ENCODE measurements at regions not wholly inside any gene's neighbourhood (a gene's known extent, or its start where the extent isn't known, plus 50 kb on each side); places are given as distances from the start of the nearest gene placed in this dataset.
A peak's percentile ranks its signal among the peaks of the same experiment; 100 is the strongest.
"Not testable (repeated sequence)": the region's sequence is repeated elsewhere in the genome, so short reads cannot be mapped to it uniquely, and the experiment has no call there.

GRCh38 chrX:129071390-129071789, 451.9 kb downstream of the SMARCA1 start:
- no peak for DNase-seq

- no peak for DNase-seq
Observed at GRCh38 chrX:129065895-129066294, 457.4 kb downstream of the SMARCA1 start.

GRCh38 chrX:129058405-129058804, 464.9 kb downstream of the SMARCA1 start:
- no peak for DNase-seq

GRCh38 chrX:129043138-129043537, 480.2 kb downstream of the SMARCA1 start:
- DNase-seq, result no peak

GRCh38 chrX:129041319-129041718, 482.0 kb downstream of the SMARCA1 start:
- DNase-seq, result no peak

- no peak for DNase-seq
Observed at GRCh38 chrX:129040124-129040523, 483.2 kb downstream of the SMARCA1 start.

- DNase-seq, result no peak
Observed at GRCh38 chrX:129039176-129039575, 484.1 kb downstream of the SMARCA1 start.

- no peak for DNase-seq
Observed at GRCh38 chrX:129037389-129037788, 485.9 kb downstream of the SMARCA1 start.

GRCh38 chrX:129035180-129035579, 488.1 kb downstream of the SMARCA1 start:
- DNase-seq, result no peak

GRCh38 chrX:129034196-129034595, 489.1 kb downstream of the SMARCA1 start:
- no peak for DNase-seq

- DNase-seq, result no peak
Observed at GRCh38 chrX:129026202-129026601, 497.1 kb downstream of the SMARCA1 start.

- no peak for DNase-seq
Observed at GRCh38 chrX:129025376-129025775, 497.9 kb downstream of the SMARCA1 start.

GRCh38 chrX:129019412-129019811, 503.9 kb downstream of the SMARCA1 start:
- DNase-seq, result no peak

- DNase-seq, result no peak
Observed at GRCh38 chrX:129015381-129015780, 507.9 kb downstream of the SMARCA1 start.

GRCh38 chrX:129013574-129013973, 509.7 kb downstream of the SMARCA1 start:
- DNase-seq, result no peak

GRCh38 chrX:129007631-129008030, 515.7 kb downstream of the SMARCA1 start:
- DNase-seq, result no peak

GRCh38 chrX:129006491-129006890, 516.8 kb downstream of the SMARCA1 start:
- no peak for DNase-seq

GRCh38 chrX:129000797-129001196, 522.5 kb downstream of the SMARCA1 start:
- DNase-seq, result no peak

- no peak for DNase-seq
Observed at GRCh38 chrX:129000018-129000417, 523.3 kb downstream of the SMARCA1 start.

GRCh38 chrX:128992107-128992971, 531.0 kb downstream of the SMARCA1 start:
- peak; percentile 1 for DNase-seq

- DNase-seq, result peak; percentile 16
Observed at GRCh38 chrX:128975745-128976144, 547.5 kb downstream of the SMARCA1 start.

- no peak for DNase-seq
Observed at GRCh38 chrX:128973033-128973432, 550.3 kb downstream of the SMARCA1 start.

- no peak for DNase-seq
Observed at GRCh38 chrX:128961290-128961689, 562.0 kb downstream of the SMARCA1 start.

GRCh38 chrX:128954697-128955096, 568.6 kb downstream of the SMARCA1 start:
- DNase-seq, result not testable (repeated sequence)

GRCh38 chrX:128931071-128931470, 592.2 kb downstream of the SMARCA1 start:
- no peak for DNase-seq
